ENCODE measurements at regions not wholly inside any gene's neighbourhood (a gene's known extent, or its start where the extent isn't known, plus 50 kb on each side); places are given as distances from the start of the nearest gene placed in this dataset.
"Not testable (repeated sequence)": the region's sequence is repeated elsewhere in the genome, so short reads cannot be mapped to it uniquely, and the experiment has no call there.

DNA sequence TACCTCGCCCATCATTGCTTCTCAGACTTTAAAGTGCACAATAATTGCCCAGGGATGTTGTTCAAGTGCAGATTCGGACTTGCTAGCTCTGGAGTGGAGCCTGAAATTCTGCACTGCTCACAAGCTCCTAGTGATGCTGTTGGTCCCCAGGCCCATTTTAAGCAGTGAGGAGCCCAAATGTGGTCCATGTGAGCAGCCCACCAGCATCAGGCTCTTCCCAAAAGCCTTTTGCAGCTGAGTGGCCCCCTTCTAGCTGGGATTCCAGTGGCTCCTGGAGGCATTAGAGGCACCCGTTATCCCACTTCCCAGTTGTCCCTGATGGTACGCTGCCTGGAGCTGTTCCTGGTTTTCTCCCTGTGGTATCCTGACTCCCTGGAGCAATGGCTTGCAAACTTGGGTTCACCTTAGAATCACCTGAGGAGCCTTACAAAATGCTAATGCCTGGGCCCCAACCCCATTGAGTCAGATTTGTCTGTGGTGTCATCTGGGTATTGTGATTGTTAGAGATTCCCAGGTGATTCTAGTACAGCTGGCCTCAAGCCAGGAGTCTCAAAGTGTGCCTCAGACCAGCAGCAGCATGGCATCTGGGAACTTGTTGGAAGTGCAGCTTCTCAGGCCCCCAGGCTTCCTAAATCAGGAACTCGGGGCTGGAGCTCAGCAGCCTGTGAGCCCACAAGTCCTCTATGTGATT is 186.9 kb upstream of the SLC24A3 start:
- Mint-ChIP-seq H3K9me3 (no peaks in the 10 kb centered on the region), H3K27me3 (no peaks in the 10 kb centered on the region), H3K4me1 (peaks cover 4% of the 10 kb centered on the region), H3K4me3 (no peak overlapping the region), H3K27ac (no peak overlapping the region)
- DNase-seq: no peak
- no peak for ATAC-seq

DNA sequence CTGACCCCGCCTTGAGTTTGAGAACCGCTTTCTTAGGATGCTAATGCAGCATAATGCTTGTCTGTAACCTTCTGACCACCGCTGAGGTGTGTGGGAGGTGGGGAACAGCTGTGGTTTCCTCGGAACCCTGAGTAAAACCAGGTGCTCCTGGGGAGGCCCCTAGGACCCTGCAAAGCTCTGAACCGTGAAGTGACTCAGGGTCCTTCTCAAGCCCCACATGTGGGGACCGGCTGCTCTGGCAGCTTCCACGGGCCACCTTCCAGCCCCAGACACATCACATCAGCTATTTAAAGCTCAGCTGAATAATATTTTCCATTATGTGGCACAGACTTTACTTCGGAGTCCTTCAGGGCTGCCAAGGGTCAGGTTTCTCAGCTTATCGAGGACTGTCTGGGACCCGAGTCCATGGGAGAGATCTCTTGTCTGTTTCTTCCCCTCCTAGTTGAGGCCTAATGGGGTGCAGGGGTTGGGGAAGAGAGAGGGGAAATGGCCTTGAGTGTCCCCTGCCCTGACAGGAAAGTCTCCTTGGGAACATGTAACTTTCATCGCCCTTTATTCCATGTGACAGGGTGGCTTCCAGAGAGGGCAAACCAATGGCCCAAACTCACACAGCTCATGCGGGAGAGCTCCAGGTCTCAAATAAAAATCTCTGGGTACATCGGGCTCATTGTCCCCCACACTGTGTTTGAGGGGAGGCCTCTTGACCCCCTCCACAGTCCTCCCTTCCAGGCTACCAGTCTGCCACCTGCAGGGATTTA is 186.1 kb upstream of the SLC24A3 start:
- Mint-ChIP-seq H3K27me3 (no peaks in the 10 kb centered on the region), H3K27ac (no peak overlapping the region), H3K4me3 (no peak overlapping the region), H3K9me3 (no peaks in the 10 kb centered on the region), H3K4me1 (peaks cover 4% of the 10 kb centered on the region)
- ATAC-seq (no peak), DNase-seq (no peak)

- Mint-ChIP-seq H3K27me3 (no peaks in the 10 kb centered on the region), H3K4me1 (peaks cover 4% of the 10 kb centered on the region), H3K27ac (no peak overlapping the region), H3K9me3 (no peaks in the 10 kb centered on the region), H3K4me3 (no peak overlapping the region)
- DNase-seq (no peak), ATAC-seq (no peak)
These were observed 185.4 kb upstream of the SLC24A3 start for GRCh38 chr20:19026901-19027644.

- ATAC-seq: no peak
- Mint-ChIP-seq H3K4me3 (no peak overlapping the region), H3K27me3 (no peaks in the 10 kb centered on the region), H3K9me3 (no peaks in the 10 kb centered on the region), H3K4me1 (peaks cover 4% of the 10 kb centered on the region), H3K27ac (no peak overlapping the region)
- no peak for DNase-seq
These were observed 184.5 kb upstream of the SLC24A3 start for GRCh38 chr20:19027971-19028370.

GRCh38 chr20:19041787-19042186 is 170.7 kb upstream of the SLC24A3 start:
- H3K9me3 Mint-ChIP-seq: no peaks in the 10 kb centered on the region
- no peaks in the 10 kb centered on the region for H3K4me1 Mint-ChIP-seq
- H3K27ac Mint-ChIP-seq: no peak overlapping the region
- no peak for ATAC-seq
- DNase-seq: no peak
- H3K27me3 Mint-ChIP-seq: peaks cover 12% of the 10 kb centered on the region
- H3K4me3 Mint-ChIP-seq: no peak overlapping the region

DNA sequence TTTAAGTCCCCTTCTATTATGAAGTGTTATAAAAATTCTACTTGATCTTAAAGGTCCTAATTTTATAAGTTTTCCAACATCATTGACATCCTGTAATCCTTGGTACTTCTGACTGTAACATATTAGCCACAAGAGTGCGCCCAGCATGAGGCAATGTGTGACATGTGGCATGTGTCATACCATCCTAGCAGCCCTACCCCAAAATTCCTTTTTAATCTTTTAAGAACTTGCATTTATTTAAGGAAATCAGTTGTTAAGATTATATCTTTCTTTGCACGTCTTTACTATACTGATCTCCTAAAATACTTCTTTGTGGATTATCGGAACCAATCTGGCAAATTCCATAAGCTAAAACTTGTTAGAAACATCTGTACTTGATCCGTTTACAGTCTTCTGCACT is 167.1 kb upstream of the SLC24A3 start:
- ATAC-seq (no peak), DNase-seq (no peak)
- H3K27me3 Mint-ChIP-seq: peaks cover 12% of the 10 kb centered on the region
- H3K4me1 Mint-ChIP-seq: no peaks in the 10 kb centered on the region
- H3K27ac Mint-ChIP-seq: no peak overlapping the region
- no peak overlapping the region for H3K4me3 Mint-ChIP-seq
- H3K9me3 Mint-ChIP-seq: no peaks in the 10 kb centered on the region

- ATAC-seq: no peak
- peaks cover 6% of the 10 kb centered on the region for H3K27me3 Mint-ChIP-seq
- DNase-seq: no peak
- H3K9me3 Mint-ChIP-seq: no peaks in the 10 kb centered on the region
- H3K27ac Mint-ChIP-seq: no peak overlapping the region
- H3K4me1 Mint-ChIP-seq: no peaks in the 10 kb centered on the region
- no peak overlapping the region for H3K4me3 Mint-ChIP-seq
These were observed 165.1 kb upstream of the SLC24A3 start for GRCh38 chr20:19047040-19047950.

DNA sequence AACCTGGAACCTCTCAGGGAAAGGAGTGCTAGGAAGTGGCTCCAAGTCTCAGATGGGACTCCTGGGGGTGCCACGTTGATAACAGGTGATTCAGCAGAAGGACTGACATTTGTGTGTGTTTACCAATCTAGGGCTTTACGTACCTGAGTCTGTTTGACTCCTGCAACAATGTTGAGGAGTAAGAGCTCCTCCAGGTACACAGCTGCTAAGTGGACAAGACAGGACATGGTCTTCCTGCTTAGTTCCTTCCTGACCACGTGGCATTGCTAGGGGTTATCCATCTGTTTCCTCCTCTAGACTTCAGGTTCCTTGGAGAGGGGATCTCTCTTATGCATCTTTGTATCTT is 164.5 kb upstream of the SLC24A3 start:
- no peaks in the 10 kb centered on the region for H3K27me3 Mint-ChIP-seq
- no peak for DNase-seq
- no peak for ATAC-seq
- no peak overlapping the region for H3K27ac Mint-ChIP-seq
- H3K4me1 Mint-ChIP-seq: no peaks in the 10 kb centered on the region
- no peak overlapping the region for H3K4me3 Mint-ChIP-seq
- H3K9me3 Mint-ChIP-seq: no peaks in the 10 kb centered on the region

DNA sequence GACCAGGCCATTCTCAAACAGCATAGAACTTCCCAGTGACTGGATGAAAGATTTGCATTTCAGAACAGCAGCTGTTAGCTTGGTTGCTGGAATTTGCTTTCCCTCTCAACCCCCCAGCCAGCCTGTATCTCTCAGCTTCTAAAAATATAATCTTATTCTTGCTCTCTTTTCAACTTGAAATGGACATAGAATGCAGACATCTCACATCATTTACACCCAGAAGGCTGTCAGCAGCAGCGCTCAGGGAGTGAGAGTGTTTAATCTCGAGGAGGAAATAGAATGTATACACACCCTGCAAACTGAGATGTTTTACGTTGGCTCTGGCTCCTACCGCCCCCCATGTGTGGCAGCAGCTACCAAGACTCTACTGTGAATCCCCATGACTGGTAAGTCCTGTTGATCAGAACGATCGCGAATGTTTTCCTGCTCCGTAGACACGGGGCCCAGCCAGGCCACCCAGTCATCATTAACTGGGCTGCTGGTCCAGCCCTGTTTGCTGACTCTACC is 163.4 kb upstream of the SLC24A3 start:
- no peak overlapping the region for H3K4me3 Mint-ChIP-seq
- H3K27ac Mint-ChIP-seq: no peak overlapping the region
- H3K4me1 Mint-ChIP-seq: no peaks in the 10 kb centered on the region
- no peak for ATAC-seq
- peaks cover 8% of the 10 kb centered on the region for H3K27me3 Mint-ChIP-seq
- DNase-seq: no peak
- H3K9me3 Mint-ChIP-seq: no peaks in the 10 kb centered on the region

- Mint-ChIP-seq H3K4me1 (no peaks in the 10 kb centered on the region), H3K9me3 (no peaks in the 10 kb centered on the region), H3K27ac (no peak overlapping the region), H3K4me3 (no peak overlapping the region), H3K27me3 (peaks cover 8% of the 10 kb centered on the region)
- DNase-seq: no peak
- no peak for ATAC-seq
These were observed 162.9 kb upstream of the SLC24A3 start for GRCh38 chr20:19049514-19049913.

DNA sequence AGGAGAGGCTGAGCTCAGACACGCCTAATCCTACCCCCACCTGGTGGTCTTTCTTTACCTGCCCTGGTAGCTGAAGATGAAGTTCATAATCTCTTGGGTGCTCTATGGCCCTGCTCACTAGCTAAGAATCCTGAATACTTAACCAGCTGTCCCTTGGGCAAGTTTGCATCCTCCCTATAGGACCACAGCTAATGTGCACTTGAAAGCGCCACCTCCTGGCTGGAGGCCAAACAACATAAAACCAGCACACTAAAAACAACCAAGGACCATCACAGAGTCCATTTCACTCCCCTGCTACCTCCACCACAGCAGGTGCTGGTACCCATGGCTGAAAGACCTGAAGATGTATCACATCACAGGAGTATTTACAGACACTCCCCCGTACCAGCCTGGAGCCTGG is 155.5 kb upstream of the SLC24A3 start:
- peaks cover 17 to 35% of the 10 kb centered on the region in 2 donors for H3K9me3 Mint-ChIP-seq
- no peaks in the 10 kb centered on the region for H3K4me1 Mint-ChIP-seq
- peaks cover 23% of the 10 kb centered on the region for H3K27me3 Mint-ChIP-seq
- no peak overlapping the region for H3K27ac Mint-ChIP-seq
- no peak overlapping the region for H3K4me3 Mint-ChIP-seq
- DNase-seq (no peak), ATAC-seq (no peak)

DNA sequence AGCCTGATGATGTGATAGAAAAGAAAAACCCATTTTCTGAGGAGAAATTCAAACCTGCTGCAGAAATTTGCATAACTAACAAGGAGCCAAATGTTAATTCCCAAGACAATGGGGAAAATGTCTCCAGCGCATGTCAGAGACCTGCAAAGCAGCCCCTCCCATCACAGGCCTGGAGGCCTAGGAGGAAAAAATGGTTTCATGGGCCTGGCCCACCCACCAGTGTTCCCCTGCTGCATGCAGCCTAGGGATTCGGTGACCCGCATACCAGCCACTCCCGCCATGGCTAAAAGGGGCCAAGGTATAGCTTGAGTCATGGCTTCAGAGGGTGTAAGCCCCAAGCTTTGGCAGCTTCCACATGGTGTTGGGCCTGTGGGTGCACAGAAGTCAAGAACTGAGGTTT is 147.7 kb upstream of the SLC24A3 start:
- not testable (repeated sequence) for ATAC-seq, H3K4me3 Mint-ChIP-seq, DNase-seq, H3K27ac Mint-ChIP-seq, H3K4me1 Mint-ChIP-seq, H3K27me3 Mint-ChIP-seq
- peaks cover 32 to 63% of the 10 kb centered on the region in 2 donors for H3K9me3 Mint-ChIP-seq

DNA sequence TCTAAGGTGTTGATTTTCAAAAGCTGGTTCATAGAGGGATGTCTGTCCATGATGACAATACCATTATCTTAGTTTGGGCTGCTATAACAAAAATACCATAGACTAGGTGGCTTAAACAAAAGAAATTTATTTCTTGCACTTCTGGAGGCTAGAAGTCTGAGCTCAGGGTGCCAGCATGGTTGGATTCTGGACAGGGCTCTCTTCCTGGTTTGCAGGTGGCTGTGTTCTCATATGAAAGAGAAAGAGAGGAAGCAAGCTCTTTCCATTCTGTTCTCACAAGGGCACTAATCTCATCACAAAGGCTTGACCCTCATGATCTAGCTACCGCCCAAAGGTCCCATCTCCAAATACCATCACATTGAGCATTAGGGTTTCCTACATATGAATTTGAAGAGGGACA is 144.5 kb upstream of the SLC24A3 start:
- H3K9me3 Mint-ChIP-seq: peaks cover 22 to 40% of the 10 kb centered on the region in 2 donors
- DNase-seq (no peak), ATAC-seq (no peak)
- no peaks in the 10 kb centered on the region for H3K4me1 Mint-ChIP-seq
- no peak overlapping the region for H3K27ac Mint-ChIP-seq
- peaks cover 7% of the 10 kb centered on the region for H3K27me3 Mint-ChIP-seq
- H3K4me3 Mint-ChIP-seq: no peak overlapping the region

DNA sequence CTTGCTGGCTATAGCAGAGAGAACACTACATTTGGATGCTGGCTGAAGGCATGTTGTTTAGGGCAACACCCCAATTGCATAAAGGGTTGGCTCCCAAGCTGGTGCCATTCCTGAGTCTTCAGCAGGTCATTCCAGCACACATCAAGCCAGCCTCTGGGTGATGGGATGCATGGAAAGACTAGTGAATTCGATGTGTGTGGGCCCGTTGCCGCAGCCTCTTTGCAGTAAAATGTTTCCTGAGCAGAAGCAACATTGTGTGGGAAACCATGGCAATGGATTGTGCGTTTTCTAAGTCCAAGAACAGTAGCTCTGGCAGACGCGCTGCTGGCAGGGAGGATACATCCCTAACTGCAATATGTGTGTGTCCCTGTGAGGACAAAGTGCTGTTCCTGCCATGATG is 142.4 kb upstream of the SLC24A3 start:
- peaks cover 7% of the 10 kb centered on the region for H3K27me3 Mint-ChIP-seq
- ATAC-seq: no peak
- peaks cover 6 to 20% of the 10 kb centered on the region in 2 donors for H3K9me3 Mint-ChIP-seq
- no peak overlapping the region for H3K27ac Mint-ChIP-seq
- peaks cover 16% of the 10 kb centered on the region for H3K4me1 Mint-ChIP-seq
- no peak overlapping the region for H3K4me3 Mint-ChIP-seq
- DNase-seq: no peak

Data from stimulated activated naive CD8-positive, alpha-beta T cell treated with anti-CD3 and anti-CD28 coated beads, Interleukin-15, amount 100 ng/mL, for 72 hours (primary cell).